ENCODE measurements at regions not wholly inside any gene's neighbourhood (a gene's known extent, or its start where the extent isn't known, plus 50 kb on each side); places are given as distances from the start of the nearest gene placed in this dataset.

GRCh38 chr18:78659748-78660147, 319.9 kb upstream of the SALL3 start:
- TF ChIP-seq, protein P1, sequence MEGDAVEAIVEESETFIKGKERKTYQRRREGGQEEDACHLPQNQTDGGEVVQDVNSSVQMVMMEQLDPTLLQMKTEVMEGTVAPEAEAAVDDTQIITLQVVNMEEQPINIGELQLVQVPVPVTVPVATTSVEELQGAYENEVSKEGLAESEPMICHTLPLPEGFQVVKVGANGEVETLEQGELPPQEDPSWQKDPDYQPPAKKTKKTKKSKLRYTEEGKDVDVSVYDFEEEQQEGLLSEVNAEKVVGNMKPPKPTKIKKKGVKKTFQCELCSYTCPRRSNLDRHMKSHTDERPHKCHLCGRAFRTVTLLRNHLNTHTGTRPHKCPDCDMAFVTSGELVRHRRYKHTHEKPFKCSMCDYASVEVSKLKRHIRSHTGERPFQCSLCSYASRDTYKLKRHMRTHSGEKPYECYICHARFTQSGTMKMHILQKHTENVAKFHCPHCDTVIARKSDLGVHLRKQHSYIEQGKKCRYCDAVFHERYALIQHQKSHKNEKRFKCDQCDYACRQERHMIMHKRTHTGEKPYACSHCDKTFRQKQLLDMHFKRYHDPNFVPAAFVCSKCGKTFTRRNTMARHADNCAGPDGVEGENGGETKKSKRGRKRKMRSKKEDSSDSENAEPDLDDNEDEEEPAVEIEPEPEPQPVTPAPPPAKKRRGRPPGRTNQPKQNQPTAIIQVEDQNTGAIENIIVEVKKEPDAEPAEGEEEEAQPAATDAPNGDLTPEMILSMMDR (IDR thresholded peaks at IDR 0.05; ENCODE audit: control insufficient read depth, insufficient read depth, low read depth, low read length, missing control alignments) = no peak
- no peak overlapping the region for H3K4me3 ChIP-seq (ENCODE audit: control insufficient read depth, low read depth, low read length)
- DNase-seq (ENCODE audit: low read depth) = no peak

GRCh38 chr18:78660311-78660710, 319.3 kb upstream of the SALL3 start:
- no peak for DNase-seq (ENCODE audit: low read depth)
- no peak overlapping the region for H3K4me3 ChIP-seq (ENCODE audit: control insufficient read depth, low read depth, low read length)
- TF ChIP-seq, protein P1 (IDR thresholded peaks at IDR 0.05; ENCODE audit: control insufficient read depth, insufficient read depth, low read depth, low read length, missing control alignments) = no peak

DNA sequence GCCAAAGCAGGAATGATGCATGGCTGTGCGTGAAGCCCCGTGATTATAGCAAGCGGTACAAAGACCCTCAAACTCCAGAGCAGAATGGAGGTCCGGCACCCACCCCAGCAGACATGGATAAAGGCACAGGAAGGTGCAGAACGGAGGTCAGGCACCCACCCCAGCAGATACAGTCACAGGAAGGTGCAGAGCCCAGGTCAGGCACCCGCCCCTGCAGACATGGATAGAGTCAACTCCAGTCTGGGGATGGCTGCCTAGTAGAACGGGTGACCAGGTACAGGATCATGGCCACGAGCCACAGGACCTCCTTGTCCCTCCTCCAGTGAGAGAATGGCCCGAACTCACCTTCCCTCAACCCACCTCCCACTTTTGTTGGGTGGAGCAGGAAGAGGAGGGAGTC, 318.3 kb upstream of the SALL3 start:
- H3K4me3 ChIP-seq (ENCODE audit: control insufficient read depth, low read depth, low read length) = no peak overlapping the region
- DNase-seq (ENCODE audit: low read depth) = no peak
- TF ChIP-seq, protein P1 (IDR thresholded peaks at IDR 0.05; ENCODE audit: control insufficient read depth, insufficient read depth, low read depth, low read length, missing control alignments) = no peak

- DNase-seq (ENCODE audit: low read depth) = no peak
- TF ChIP-seq, protein P1 (IDR thresholded peaks at IDR 0.05; ENCODE audit: control insufficient read depth, insufficient read depth, low read depth, low read length, missing control alignments) = no peak
- no peak overlapping the region for H3K4me3 ChIP-seq (ENCODE audit: control insufficient read depth, low read depth, low read length)
These were observed 316.7 kb upstream of the SALL3 start for GRCh38 chr18:78662879-78663278.

GRCh38 chr18:78664048-78664447, 315.6 kb upstream of the SALL3 start:
- H3K4me3 ChIP-seq (ENCODE audit: control insufficient read depth, low read depth, low read length) = no peak overlapping the region
- TF ChIP-seq, protein P1 (IDR thresholded peaks at IDR 0.05; ENCODE audit: control insufficient read depth, insufficient read depth, low read depth, low read length, missing control alignments) = no peak
- DNase-seq (ENCODE audit: low read depth) = no peak

DNA sequence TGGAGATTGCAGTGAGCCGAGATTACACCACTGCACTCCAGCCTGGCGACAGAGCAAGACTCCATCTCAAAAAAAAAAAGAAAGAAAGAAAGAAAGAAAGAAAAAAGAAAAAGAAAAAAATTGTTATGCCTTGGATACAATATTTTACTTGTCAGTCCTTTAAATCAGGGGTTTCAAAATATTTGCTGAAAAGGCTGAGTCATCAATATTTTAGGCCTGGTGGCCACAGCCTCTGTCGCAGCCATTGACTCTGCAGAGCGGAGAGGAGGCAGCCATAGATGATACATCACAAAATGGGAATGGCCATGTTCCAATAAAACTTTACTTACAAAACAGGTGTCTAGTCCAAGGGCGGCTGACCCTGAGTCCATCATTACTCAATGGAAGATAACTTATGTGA, 314.8 kb upstream of the SALL3 start:
- no peak overlapping the region for H3K4me3 ChIP-seq (ENCODE audit: control insufficient read depth, low read depth, low read length)
- TF ChIP-seq, protein P1 (IDR thresholded peaks at IDR 0.05; ENCODE audit: control insufficient read depth, insufficient read depth, low read depth, low read length, missing control alignments) = no peak
- no peak for DNase-seq (ENCODE audit: low read depth)

- TF ChIP-seq, protein P1 (IDR thresholded peaks at IDR 0.05; ENCODE audit: control insufficient read depth, insufficient read depth, low read depth, low read length, missing control alignments) = no peak
- no peak for DNase-seq (ENCODE audit: low read depth)
- H3K4me3 ChIP-seq (ENCODE audit: control insufficient read depth, low read depth, low read length) = no peak overlapping the region
These were observed 314.0 kb upstream of the SALL3 start for GRCh38 chr18:78665644-78666043.

Measured in AG09309 (cell line).